GM19043 (cell line): ENCODE measurements at regions not wholly inside any gene's neighbourhood (a gene's known extent, or its start where the extent isn't known, plus 50 kb on each side); places are given as distances from the start of the nearest gene placed in this dataset.
A peak's percentile ranks its signal among the peaks of the same experiment; 100 is the strongest.

Experiments
- ATAC-seq: cut with Tn5 transposase; IDR thresholded peaks from one replicate; pipeline ENCODE4 v1.9.1; 2021; ENCODE audit warnings: low read depth; ENCODE audit not compliant: unreplicated experiment

- ATAC-seq: peak; percentile 58
Measured at GRCh38 chr12:77724367-77724957, 106.2 kb upstream of the NAV3 start.

- no peak for ATAC-seq
Measured at GRCh38 chr12:77723308-77723707, 107.4 kb upstream of the NAV3 start.

DNA sequence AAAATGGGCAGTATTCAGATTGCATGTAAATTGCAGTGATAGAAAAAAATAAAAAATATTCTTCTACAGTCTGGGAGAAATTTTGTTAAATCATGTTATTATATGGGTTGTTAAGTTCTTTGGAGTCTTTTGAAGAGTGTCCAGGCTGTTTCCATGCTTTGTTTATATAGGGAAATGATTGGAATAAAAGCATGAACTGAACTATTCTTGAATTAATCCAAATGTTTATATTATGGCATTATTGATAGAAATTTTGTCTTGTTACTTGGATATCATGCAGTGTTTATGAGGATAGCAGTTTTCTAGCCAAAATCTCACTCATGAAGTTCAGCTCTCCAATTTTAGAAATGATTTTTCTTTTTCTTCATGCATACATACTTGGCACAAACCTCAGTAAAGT, 108.2 kb upstream of the NAV3 start:
- no peak for ATAC-seq

DNA sequence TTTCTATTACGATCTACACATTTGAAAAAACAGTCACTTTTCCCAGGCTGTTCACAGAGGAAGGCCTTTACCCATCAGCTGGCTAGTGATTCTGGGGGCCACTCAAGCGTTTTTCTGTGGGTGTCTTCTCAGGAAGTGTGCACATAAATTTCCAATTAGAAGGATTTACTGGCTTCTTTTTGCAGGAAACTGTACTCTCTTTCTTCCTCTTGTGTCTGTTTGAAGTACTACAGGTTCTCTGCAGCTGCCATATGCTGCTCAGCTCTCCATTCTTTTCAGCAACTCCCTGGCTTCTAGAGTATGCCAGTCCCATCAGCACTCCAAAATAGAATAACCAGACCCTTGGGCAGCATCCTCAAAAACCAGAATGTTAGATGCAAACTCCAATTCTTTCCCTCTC, 110.4 kb upstream of the NAV3 start:
- ATAC-seq: no peak

GRCh38 chr12:77710209-77710608, 120.5 kb upstream of the NAV3 start:
- ATAC-seq: no peak

DNA sequence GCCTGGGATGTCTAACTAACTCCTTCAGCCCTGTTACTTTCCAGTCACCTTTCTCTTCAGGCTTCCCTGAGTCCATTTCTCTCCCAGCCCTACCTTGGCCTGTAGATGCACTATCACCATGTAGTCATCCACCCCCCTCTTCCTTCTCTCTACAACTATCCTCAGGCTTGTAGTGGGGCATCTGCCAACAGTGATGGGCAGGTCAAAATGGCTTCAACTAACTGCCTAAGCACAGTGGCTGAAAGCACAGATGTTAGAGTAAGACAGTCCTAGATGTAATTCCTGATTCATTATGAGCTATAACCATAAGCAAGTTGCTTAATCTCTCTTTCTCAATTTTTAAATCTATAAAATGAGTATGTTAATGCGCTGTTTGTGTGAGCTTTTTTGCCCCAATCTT, 133.6 kb upstream of the NAV3 start:
- ATAC-seq: no peak

DNA sequence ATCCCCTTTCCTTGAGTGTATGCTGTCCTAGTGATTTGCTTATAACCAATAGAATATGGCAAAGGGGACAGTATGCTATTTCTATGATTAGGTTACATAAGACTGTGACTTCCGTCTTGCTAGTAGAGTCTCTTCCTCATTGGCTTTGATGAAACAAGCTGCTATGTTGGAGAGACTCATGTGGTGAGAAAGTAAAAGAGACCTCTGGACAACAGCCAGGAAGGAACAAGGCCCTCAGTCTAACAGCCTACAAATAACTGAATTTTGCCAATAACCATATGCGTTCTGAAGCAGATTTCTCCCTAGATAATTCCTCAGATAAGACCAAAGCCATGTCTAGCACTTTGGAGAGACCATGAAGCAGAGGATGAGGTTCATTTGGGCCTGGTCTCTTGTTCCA, 134.5 kb upstream of the NAV3 start:
- ATAC-seq: no peak

DNA sequence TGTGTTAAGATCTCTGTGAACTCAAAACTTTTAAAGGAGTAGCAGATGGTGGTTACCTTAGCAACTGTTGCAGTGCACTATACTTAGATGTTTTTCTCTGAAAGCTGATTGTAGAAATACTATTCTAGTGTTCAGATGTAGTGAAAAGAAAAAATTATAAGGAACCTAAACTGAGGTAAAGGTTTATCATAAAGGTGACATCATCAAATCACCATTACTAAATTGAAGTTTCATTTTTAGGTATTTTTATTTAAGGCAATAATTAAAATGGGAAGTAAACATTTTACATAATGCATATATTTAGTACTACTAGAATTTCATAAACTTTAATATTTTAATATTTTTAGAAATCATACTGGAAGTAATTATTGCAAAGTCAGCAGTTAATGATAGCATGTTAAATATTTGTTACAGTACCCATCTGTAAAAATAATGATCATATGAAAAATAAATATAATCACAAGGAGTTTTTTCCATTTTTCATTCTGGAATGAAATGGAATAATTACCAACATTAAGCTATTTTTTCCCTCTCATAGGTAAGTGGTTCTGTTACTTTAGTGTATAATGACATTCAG, 141.1 kb upstream of the NAV3 start:
- no peak for ATAC-seq

DNA sequence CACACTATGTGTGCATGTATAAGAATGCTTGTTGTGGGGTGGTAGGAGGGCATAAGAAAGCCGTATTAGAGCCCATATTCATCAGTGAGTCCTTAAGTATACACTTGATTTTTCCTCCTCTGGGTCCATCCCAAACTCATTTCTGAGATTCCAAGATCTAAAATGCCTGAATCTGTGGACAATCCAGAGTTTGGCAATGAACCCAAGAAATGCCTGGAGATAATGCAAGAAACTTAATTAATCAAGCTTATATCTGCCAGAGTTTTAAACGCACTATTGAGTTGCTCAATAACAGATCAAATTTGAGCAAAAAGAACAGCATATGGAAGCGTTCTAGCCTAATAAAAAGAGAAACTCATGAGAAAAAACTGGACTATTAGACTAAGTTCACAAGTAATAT, 143.4 kb upstream of the NAV3 start:
- ATAC-seq: no peak

DNA sequence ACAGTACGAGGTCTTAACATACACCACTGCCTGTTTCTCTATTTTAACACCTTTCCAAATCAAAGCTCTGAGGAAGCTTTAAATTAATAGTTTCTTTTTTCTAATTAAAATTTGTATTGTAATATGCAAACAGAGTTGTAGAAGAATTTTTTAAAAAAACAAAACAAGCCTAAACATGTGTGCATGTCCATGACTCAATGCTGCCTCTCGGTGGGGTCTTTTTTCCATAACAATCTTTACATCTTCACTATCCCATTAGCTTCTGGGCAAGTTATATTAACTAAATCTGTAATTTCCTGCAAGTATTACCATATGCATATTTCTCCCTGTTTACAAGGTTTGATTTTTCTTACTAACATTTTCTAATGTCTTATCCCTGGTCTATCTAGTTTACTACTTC, 143.9 kb upstream of the NAV3 start:
- ATAC-seq: no peak

DNA sequence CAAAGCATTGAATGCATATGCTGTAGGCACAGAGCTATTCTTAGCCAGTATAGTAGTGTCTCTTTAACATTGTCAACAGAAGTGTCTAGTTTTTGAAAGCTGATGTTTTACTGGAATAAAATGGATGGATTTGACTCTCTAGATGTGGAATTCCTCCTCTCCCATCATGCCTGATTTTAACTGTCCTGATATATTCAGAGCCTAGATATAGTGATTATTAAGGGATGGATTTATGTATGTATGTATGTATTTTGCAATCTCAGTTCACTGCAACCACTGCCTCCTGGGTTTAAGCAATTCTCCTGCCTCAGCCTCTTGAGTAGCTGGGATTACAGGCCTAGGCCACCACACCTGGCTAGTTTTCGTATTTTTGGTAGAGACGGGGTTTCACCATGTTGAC, 144.8 kb upstream of the NAV3 start:
- ATAC-seq: no peak

DNA sequence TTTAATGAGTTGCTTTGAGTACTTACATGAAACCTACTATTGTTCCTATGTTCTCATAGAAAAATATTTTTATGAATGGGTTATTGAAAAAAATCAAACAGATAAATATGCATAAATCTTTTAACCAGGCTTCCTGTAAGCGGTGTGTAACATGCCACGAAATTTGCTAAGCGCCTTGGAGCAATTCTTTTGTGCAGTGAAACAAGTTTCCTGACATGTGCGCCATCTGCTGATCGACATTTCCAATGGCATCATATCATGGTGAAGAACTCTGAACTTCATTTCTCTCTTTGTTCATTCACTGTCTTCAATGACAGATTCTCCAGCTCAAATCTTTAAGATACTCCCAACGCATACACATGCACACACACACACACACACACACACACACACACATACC, 145.6 kb upstream of the NAV3 start:
- peak; percentile 87 for ATAC-seq

DNA sequence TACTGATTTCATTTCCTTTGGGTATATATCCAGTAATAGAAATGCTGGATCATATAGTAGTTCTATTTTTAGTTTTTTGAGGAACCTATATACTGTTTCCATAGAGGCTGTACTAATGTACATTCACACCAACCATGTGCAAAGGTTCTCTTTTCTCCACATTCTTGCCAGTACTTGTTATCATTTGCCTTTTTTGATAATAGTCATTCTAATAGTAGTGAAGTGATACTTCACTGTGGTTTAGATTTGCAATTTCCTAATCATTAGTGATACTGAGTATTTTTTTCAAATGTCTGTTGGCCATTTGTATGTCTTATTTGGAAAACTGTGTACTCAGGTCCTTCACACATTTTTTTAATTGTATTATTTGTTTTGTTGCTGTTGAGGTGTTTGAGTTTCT, 148.2 kb upstream of the NAV3 start:
- ATAC-seq: no peak

GRCh38 chr12:77681726-77682125, 149.0 kb upstream of the NAV3 start:
- ATAC-seq: no peak

- ATAC-seq: no peak
Measured at GRCh38 chr12:77679686-77680085, 151.0 kb upstream of the NAV3 start.

DNA sequence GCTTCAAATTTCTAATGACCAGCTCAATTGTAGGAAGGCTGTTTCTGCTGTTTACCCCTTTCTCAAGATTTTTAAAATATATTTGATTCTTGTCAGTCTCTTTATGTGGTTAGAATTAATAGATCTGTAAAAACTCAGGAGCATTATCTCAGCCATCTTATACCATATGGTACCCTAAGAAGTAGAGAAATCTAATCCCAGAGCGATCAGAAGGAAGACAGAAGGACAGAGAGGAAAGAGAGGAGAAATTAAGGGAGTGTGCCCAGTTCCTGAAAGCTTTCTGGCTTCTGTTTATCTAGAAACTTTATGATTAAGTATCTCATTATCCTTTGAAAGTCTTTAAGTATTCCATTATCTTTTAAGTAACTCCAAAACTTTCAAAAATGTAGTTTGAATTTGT, 152.1 kb upstream of the NAV3 start:
- ATAC-seq: no peak

- ATAC-seq: no peak
Measured at GRCh38 chr12:77667101-77667500, 163.6 kb upstream of the NAV3 start.

DNA sequence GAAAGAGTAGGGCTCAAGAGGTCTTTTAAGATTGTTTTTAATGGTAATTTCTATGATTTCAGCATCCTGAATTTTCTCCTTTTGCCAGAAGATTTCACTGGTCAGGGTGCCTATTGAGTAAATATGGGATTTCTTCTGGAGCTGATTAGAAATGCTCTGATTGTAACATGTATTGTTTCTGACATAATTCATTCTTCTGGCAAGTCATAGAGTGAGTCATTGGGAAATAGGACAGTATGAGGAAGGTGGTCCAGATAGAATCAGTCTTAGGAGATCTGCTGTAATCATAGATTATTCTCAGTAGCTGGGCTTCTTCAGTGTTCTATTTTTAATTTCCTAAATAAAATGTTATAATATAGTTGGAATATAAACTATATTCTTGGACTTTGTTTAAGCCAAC, 182.0 kb upstream of the NAV3 start:
- no peak for ATAC-seq

- peak; percentile 85 for ATAC-seq
Measured at GRCh38 chr12:77645966-77646598, 184.6 kb upstream of the NAV3 start.

DNA sequence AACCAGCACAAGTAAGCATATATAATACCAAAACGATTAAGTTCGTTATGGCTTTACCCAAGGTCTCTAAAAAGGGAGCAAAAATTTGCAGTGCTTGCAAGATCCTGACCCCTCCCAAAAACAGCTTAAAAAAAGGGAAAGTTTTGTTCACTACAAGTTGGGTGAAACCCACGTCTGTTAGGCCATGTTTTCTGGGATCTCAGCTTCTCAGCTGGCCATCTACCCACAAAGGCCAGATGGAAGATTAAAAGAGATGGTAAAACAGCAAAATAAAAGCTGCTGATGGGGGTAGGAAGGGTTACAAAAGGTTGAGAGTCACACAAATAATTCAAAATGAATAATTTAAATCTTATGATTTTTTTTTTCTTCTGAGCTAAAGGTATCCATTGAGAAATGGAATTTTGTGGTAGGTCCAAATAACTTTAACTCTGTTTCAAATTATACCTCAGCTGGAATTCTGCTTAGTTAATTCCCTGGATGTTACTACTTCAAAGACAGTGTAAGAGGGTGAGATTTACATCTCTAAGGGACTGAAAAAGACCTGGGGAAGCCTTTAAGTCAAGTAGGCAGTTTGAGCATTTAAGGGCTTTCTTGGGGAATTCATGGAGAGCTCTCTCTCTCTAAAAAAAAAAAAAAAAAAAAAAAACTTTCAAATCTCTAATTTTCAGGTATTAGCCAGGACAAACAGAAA, 185.6 kb upstream of the NAV3 start:
- no peak for ATAC-seq

DNA sequence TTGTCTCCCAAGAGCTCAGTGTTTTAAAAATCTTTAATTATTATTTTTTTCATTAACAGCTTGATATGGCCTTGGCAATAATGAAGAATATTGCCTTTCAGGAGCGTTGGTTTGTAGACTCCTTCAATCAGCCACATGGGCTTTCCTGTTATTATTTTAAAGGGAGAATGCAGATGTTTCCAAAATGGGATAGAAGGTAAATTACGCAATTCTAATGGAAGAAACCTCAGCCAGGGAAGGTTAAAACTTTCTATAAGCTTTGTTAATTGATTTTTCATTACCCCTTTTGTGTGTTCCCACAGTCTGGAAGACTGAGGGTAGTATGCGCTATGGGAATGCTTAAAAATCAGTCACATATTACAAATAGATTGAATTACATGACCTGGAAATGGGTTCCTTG, 188.4 kb upstream of the NAV3 start:
- no peak for ATAC-seq

DNA sequence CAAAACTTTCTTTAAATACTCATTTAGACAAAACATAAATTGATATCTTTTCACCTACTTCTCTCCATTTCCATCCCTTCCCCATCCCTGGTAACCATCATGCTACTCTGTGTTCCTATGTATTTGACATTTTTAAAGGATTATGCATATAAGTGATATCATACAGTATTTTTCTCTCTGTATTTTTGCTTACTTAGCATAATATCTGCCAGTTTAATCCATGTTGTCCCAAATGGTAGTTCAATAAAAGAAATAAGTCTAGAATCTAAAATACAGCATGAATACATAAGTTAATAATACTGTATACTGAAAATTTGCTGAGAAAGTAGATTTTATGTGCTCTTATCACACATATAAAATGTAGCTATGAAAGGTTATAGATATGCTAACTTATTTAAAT, 190.3 kb upstream of the NAV3 start:
- ATAC-seq: no peak
